NCI-H69 (cell line): ENCODE measurements at regions not wholly inside any gene's neighbourhood (a gene's known extent, or its start where the extent isn't known, plus 50 kb on each side); places are given as distances from the start of the nearest gene placed in this dataset.
"Not testable (repeated sequence)": the region's sequence is repeated elsewhere in the genome, so short reads cannot be mapped to it uniquely, and the experiment has no call there.

Experiments used
- DNase-seq: peaks from one replicate; lab custom pipeline; 2025; lab: John Stamatoyannopoulos, UW

DNA sequence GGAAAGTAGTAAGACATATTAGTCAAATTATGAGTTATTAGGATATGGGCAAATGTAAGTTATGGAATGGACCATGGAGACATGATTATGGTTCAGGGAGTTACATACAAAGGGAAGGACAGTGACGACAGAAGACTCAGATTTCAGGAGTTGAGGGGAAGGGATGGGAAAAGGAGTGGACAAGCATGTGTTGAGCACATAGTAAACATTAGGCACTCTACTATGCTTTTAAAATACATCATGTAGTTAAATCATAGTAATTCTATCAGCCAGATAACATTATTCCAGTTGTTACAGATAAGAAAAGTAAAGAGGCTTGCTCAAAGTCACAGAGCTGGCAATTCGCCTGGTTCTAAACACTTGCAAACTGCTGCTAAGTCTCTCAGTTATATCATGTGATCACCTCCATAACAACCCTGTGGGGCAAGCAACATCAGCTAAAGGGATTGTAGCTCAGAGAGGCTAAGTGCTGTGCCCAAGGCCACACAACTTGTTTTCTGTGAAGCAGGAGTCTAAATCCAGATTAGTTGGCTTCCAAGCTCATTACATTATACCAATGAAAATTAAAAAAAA, 115.2 kb upstream of the MDFIC start:
- DNase-seq = peak; percentile 16

- no peak for DNase-seq
These were observed 109.3 kb upstream of the MDFIC start for GRCh38 chr7:114812570-114812969.

GRCh38 chr7:114813624-114814023, 108.3 kb upstream of the MDFIC start:
- no peak for DNase-seq

GRCh38 chr7:114817036-114817435, 104.9 kb upstream of the MDFIC start:
- not testable (repeated sequence) for DNase-seq

- DNase-seq = no peak
These were observed 103.4 kb upstream of the MDFIC start for GRCh38 chr7:114818501-114818900.

DNA sequence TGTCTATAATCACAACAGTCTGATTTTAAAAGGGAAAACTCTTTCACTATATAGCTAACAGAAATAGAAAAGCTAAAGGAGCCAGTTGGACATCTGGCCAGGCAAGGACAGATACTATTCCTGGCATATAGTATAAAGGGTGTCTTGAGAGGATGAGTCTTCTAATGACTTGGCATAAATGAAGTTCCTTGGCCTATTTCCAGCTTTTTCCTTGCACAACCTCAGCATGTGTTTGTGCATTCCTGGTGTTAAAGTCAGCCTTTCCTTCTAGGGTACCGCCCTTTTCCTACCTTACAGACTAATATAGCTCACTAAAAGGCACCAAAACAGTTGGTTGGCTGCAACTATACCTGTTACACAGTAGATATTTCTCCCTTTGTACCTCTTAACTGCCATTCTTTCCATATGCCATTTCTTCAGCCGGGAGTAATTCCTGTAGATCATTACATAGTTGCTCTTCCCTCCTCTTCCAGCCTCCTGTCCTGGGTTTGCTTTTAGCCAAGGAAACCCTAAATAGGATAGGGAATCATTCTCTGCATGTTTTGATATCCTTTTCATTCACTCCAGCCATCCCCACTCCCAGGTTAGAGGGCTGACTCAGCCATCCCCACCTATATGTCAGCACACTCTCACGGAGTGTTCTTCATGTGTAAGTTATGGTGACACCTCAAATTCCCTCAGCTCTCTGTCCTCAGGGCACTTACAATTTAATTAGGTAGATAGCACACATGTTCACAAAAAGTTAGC, 102.1 kb upstream of the MDFIC start:
- peak; percentile 83 for DNase-seq

GRCh38 chr7:114821030-114821900, 100.6 kb upstream of the MDFIC start:
- no peak for DNase-seq

DNA sequence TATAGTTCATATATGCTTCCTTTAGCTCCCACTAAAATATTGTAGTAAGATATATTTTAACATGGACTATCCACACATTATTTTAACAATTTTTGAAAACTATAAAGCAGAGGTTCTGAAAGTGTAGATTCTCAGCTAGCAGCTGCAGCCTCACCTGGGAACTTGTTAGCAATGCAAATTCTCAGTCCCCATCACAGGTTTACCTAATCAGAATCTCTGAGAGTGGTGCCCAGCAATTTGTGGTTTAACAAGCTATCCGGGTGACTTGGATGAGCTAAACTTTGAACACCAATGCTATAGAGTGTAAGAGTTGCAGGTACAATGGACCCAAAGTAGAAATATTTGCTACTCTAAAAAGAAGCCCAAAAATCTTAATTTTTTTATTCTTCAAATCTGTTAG, 99.8 kb upstream of the MDFIC start:
- peak; percentile 14 for DNase-seq

DNA sequence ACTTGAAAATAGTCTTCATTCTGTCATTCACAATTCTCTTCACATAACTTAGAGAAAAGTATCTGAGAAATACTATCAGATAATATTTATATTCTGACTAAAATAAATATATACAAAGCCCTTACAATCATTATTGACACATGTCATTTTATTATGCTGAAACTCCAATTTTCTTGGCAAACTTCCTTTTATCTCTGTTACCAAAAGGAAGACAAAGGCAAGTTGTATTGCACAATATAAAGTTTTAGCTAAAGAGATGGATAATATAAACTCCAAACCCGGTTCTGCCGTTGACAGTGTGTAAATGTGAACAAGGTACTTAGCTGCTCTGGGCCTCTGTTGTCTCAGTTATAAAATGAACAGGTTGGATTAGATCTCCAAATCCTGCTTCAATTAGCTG, 99.0 kb upstream of the MDFIC start:
- DNase-seq = no peak

- DNase-seq = peak; percentile 72
These were observed 98.6 kb upstream of the MDFIC start for GRCh38 chr7:114823290-114823689.

GRCh38 chr7:114825423-114825951, 96.4 kb upstream of the MDFIC start:
- peak; percentile 41 for DNase-seq

DNA sequence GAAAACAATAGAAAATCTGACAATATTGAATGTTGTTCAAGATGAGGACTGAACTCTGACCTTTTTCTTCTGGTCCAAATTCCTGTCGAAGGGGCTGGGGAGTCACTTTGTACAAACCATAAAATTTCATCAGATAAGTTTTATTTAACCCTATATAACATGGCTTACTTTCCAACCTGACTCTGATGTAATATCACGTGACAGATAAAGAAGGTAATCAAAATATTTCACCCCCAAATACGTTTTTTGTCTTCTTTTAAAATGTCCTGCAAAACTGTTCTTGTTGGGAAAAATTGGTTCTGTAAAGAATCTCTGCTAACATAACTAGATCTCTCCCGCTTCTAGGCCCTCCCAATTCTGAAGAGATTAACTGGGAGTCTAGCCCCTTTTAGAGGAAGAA, 90.9 kb upstream of the MDFIC start:
- peak; percentile 26 for DNase-seq

- DNase-seq = no peak
These were observed 88.8 kb upstream of the MDFIC start for GRCh38 chr7:114832906-114833595.

DNA sequence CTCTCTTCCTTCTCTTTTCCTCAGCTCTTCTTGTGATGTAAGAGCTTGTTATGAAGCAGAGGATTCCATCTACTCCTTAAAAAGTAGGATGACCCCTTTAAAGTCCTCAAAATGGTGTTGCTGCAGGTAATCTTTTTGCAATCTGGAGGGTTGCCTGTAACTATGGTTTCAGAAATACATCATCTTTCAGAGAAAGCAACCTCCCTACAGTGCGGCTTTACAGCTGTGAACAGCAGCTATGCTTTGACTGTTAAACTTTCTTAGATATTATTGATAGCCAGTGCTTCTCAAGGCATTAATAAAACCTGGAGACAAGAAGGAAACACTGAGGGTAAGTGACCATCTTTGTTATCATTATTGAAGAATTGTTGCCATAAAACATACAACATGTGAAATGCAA, 86.6 kb upstream of the MDFIC start:
- DNase-seq = no peak

GRCh38 chr7:114835861-114836260, 86.0 kb upstream of the MDFIC start:
- peak; percentile 80 for DNase-seq

- no peak for DNase-seq
These were observed 79.3 kb upstream of the MDFIC start for GRCh38 chr7:114842551-114843065.

- no peak for DNase-seq
These were observed 78.8 kb upstream of the MDFIC start for GRCh38 chr7:114843102-114843501.

DNA sequence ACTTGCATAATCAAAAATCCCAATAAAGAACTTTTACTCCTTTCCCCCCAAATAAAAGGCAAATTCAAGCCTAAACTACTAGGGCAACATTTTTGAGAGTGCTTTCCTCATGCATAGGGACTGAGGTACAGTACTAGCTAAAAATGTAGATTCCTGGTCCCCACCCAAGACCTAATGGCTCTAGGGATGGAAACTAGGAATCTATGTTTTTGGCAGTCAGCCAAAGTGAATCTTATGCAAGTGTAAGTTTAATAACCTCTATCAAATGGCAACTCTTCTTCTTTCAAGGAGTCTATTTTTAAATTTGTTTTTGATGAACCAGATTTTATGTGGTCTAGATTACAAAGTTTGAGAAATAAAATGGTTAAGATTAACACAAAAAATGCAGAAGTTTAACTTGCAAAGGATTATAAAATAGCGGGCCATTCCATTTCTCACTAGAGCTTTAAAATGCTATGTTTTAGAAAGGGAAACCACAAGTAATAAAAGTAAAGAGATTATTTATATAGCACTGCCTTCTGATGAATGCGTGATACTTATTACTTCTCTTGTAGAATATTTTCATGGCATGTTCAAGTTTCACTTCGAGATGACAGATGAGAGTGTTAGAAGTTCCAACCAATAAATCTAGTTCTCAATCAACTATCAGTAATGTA, 70.4 kb upstream of the MDFIC start:
- DNase-seq = peak; percentile 76

DNA sequence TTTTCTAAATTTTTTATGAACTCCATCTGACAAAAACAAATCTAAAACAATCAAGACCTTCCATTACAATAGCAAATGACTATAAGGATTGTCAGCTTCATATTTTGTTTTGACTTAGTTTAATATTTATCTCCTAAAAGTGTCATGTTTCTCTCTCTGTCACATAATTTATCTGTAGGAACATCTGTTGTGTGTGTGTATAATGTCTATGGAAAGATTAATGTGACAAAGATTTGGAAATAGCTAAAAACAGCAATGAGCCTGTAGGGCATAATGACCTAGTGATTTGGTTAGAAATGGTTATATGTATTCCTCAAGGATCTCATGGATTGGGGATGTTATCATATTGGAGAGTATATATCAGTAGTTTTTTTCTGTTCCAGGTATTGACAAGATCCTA, 69.6 kb upstream of the MDFIC start:
- DNase-seq = peak; percentile 70

DNA sequence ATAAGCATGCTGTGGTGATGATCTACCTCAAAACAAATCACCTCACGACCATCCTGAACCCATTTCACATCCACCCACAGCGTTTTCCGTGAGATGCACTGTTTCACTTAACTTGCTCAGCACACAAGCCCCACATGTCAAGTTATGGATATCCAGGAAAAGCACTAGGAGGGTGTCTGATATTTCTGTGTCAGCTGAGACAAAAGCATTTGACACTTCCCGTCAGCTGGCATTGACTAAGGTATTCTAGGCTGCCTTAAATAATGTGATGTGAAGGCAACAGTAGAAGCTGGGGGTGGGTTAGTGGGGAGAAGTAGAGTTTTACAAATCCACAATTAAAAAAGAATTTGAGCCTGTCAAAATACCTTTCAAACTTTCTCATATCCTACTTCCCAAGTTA, 68.7 kb upstream of the MDFIC start:
- DNase-seq = peak; percentile 28

GRCh38 chr7:114854369-114854768, 67.5 kb upstream of the MDFIC start:
- peak; percentile 79 for DNase-seq
